NOMO-1 treated with dmso at 0.1 percent for 144 hours (cell line): ENCODE measurements at regions not wholly inside any gene's neighbourhood (a gene's known extent, or its start where the extent isn't known, plus 50 kb on each side); places are given as distances from the start of the nearest gene placed in this dataset.
A peak's percentile ranks its signal among the peaks of the same experiment; 100 is the strongest.

Experiments used
- DNase-seq: peaks from one replicate; lab custom pipeline; 2025; ENCODE audit not compliant: unreplicated experiment; lab: John Stamatoyannopoulos, UW

DNA sequence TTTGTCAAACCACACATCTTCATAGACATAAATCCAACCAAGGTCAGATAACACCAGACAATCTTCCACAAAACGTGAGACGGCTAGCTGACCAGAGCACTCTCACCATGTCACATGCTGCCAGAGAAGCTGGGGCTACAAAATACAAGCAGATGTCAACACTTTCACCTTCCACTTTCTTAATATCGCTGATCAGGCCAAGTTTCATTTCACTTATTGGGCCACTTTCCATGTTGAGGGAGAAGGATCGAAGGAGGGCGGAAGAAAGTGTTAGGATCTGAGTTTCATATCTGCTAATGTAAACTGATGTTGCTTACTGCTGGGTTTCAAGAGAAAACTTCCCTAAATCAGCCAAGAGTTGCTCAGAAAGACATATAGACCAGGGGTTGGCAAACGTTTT lies 177.0 kb upstream of the PRDM1 start:
- peak; percentile 38 for DNase-seq

- no peak for DNase-seq
Measured at GRCh38 chr6:105907991-105908390, 178.1 kb upstream of the PRDM1 start.

- no peak for DNase-seq
Measured at GRCh38 chr6:105907301-105907700, 178.8 kb upstream of the PRDM1 start.

- DNase-seq: no peak
Measured at GRCh38 chr6:105902401-105903031, 183.6 kb upstream of the PRDM1 start.

- DNase-seq: no peak
Measured at GRCh38 chr6:105901583-105901982, 184.6 kb upstream of the PRDM1 start.

DNA sequence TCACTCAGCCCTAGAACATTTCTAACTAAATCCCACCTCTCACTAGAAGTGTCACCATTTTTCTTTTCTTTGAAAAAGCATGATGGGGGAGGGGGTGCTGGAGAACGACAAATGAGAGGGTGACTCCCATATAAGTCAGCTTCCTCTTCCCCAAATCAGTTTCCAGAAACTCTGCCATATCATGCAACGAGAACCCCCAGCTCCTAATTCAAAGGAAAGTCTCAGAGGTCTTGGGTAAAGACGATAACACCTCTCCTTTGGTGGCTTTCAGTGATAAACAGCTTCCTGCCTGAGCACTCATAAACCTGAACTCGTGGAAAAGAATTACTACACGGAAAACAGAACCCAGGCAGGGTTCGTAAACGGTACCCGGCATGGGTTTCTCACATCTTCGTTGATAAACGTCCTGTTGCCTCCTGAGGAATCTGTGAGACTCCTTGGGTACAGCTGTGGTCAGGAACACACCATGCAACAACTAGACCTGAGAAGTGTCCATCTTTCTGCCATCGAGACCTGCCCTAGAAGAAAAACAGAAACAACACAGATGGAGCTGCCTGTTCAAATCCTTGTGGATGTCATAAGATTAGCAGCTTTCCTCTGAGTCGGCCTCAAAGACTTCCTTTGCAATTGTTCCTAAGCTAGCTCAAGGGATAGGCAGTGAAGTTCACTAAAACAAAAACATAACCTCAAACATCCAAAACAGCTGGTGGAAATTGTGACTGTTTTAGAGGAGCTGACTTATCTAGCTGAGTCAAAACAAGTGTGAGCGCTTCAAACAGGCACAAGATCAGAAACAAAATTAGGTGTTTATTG lies 185.8 kb upstream of the PRDM1 start:
- DNase-seq: no peak

- DNase-seq: no peak
Measured at GRCh38 chr6:105898286-105898685, 187.8 kb upstream of the PRDM1 start.

DNA sequence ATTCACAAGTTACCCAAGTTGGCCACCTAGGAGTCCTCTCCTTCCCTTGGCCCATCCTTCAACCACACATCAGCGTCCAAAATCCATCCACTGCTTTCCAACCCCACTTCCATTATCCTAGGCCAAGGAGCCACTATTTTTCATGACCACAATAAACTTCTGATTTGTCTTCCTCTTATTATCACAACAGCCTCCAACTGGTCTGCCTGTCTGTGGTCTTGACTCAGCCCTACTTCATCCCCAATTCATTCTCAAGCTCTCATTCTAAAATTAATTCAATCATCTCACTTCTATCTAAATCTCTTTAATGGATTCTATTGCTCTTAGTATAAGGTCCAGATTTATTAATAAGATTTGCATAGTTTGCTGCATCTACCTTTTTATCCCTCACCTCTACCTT lies 189.0 kb upstream of the PRDM1 start:
- DNase-seq: no peak

- no peak for DNase-seq
Measured at GRCh38 chr6:105896821-105897095, 189.4 kb upstream of the PRDM1 start.

DNA sequence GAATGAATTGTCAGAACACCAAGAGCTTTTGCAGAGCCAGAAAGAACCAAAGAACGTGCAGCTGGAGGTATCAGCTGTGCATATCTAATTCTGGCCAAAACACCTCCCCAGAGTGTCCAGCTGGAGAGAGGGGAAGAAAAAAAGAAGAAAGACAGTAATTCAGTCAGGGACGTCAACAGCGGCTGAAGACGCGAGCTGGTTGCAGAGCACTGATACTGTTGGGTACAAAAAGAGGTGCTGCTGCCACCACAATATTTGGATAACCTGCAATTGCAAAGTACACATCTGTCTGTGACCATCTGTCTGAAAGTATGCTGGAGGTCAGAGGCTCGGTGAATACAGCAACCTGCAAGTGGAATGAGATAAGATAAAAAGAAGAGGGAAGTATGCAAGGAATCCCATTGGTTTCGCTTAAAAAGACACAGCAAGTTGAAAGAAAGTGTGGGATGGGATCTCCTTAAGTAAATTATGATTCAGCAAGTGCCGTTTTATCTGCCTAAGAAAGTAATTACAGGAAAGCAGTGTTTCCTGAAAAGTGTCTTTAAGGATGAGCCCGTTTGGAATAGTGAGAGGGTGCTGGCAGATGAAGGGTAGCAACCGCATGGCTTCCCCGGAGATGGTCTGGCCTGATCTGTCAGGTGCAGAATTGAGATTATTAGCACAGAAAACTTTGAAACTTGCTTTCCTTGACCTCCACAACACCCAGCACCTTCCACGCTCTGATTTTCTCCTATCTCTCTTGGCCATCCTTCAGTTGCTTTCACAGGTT lies 189.9 kb upstream of the PRDM1 start:
- no peak for DNase-seq

DNA sequence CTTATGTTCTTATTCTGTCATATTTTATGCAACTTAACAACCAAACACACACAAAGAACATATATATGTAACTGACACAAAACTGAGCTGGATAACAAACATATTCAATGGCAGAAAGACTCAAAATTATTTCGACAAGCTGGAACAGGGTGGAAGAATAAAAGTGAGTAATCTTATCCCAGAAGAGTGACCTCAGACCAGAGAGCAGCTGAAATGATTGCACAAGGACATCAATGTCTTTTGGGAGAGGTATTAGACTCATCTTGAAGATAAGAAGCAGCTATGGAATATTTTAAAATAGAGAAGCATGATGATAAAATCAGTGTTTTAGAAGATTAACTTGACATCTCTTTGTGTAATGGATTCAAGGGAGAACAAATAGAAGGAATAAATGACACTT lies 191.6 kb upstream of the PRDM1 start:
- no peak for DNase-seq

DNA sequence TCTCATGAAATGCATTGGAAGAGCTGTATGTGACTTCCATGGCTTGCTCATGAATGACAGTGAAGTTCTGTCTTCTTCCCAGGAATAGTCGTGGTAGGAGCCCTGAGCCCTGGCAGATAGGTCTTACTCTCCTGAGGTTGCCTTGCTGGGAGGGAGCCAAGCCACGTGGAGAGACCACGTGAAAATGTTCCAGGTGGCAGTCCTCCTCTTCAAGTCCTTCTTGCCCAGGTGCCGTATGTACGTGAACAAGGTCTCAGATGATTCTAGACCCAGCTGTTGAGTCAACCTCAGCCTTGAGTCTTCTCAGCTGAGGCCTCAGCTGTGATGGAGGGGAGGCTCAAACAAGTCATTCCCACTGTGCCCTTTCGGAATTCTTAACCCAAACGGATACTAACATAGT lies 192.4 kb upstream of the PRDM1 start:
- DNase-seq: no peak

DNA sequence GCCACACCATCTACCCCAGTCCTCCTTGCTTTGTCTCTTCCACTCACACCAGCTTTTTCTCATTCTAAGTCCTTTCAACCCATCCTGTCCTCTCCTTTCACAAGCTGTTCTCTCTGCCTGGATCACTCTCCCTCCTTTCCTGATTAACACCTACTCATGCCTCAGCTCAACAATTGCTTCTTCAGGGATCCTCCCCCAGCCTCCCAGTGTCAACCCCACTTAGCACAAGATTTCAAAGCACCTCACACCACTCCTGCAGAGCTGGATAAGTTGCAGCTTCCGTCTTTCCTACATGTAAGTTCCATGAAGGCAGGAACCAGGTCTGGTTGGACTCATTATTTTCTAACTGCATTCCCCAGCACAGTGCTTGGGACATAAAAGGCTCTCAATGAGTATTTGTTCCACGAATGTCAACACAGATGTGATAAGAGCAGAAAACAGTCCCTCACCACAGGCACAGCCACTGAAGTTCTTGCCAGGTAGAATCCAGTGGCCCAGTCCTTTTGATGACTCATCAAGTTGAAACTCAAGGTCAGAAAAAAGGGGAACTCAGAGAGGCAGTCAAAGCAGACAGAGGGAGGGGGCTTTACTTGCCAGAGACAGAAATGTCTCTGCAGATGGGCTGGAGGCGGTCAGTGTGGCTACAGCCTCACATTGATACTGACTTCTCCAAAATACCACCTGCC lies 193.4 kb upstream of the PRDM1 start:
- peak; percentile 93 for DNase-seq

GRCh38 chr6:105890521-105891244 lies 195.5 kb upstream of the PRDM1 start:
- no peak for DNase-seq

DNA sequence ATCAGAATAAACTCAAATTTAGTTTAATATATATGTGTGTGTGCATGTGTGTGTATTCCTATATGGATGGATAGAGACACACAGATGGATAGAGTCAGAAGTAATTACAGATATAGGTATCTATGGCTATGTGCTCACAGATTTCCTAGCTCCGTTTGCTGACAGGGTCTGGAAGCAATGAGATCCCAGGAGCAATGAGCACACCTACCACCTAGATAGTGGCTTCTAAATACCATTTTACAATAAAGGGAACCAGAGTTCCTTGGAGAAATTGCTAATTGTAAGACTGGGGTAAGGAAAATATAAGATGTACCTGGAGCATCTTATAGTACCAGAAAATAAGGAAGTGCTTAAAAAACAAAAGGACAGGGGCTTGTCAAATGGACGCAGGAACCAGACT lies 196.2 kb upstream of the PRDM1 start:
- no peak for DNase-seq

- DNase-seq: no peak
Measured at GRCh38 chr6:105886814-105887544, 199.2 kb upstream of the PRDM1 start.

- DNase-seq: no peak
Measured at GRCh38 chr6:105886066-105886813, 199.9 kb upstream of the PRDM1 start.

GRCh38 chr6:105884426-105884825 lies 201.7 kb upstream of the PRDM1 start:
- no peak for DNase-seq

- no peak for DNase-seq
Measured at GRCh38 chr6:105884011-105884410, 202.1 kb upstream of the PRDM1 start.

DNA sequence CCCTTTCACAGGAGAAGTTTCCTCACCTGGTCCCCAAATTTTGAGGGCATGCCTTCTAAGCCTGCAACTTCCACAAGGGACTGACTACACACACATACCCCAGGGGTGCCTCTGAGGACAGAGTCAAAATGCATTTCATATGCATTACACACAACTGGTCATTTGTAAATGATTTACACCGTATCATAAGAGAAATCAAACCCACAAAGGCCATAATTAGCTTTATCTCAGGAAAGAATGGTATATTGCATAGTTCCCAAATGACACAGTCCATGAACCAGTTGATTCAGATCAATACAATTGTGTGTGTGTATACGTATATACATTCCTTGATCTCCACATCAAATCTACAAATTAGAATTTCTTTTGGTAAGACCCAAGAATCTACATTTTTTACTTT lies 203.3 kb upstream of the PRDM1 start:
- DNase-seq: no peak
